OCI-LY3 (cell line): ENCODE measurements at regions not wholly inside any gene's neighbourhood (a gene's known extent, or its start where the extent isn't known, plus 50 kb on each side); places are given as distances from the start of the nearest gene placed in this dataset.

Experiments
- EZH2phosphoT487 ChIP-seq: fragments of 200-600 bp; shearing (Covaris generic); IDR thresholded peaks from 2 replicates; pipeline ENCODE4 v1.6.1; 2018; ENCODE audit warnings: antibody characterized with exemption, mixed run types, low read depth
- TF ChIP-seq, protein P1 (sequence below): fragments of 200-600, 300-600 bp; sonication (generic); IDR thresholded peaks from 2 replicates; pipeline ENCODE4 v1.5.1; 2014; ENCODE audit warnings: antibody characterized with exemption, low read length, low read depth

DNA sequence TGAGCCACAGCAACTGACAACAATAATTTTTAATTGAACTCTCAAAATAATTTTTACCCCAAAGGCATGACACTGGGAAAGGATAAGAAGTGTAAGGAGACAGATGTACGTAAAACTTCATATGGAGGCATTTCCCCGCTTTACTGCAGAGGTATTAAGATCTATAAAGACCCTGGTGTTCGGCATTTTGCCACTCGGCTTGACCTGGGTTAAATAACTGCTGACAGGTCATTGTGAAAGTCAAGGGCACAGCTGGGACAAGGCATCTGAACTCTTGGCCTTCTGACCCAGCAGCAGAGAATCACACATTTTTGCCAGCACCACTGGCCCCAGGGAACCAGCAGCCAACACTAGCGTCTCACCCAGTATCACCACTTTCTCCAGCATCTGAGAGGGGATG is 372.1 kb downstream of the SOX9 start:
- TF ChIP-seq, protein P1, sequence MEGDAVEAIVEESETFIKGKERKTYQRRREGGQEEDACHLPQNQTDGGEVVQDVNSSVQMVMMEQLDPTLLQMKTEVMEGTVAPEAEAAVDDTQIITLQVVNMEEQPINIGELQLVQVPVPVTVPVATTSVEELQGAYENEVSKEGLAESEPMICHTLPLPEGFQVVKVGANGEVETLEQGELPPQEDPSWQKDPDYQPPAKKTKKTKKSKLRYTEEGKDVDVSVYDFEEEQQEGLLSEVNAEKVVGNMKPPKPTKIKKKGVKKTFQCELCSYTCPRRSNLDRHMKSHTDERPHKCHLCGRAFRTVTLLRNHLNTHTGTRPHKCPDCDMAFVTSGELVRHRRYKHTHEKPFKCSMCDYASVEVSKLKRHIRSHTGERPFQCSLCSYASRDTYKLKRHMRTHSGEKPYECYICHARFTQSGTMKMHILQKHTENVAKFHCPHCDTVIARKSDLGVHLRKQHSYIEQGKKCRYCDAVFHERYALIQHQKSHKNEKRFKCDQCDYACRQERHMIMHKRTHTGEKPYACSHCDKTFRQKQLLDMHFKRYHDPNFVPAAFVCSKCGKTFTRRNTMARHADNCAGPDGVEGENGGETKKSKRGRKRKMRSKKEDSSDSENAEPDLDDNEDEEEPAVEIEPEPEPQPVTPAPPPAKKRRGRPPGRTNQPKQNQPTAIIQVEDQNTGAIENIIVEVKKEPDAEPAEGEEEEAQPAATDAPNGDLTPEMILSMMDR = no peak
- no peak for TF ChIP-seq EZH2phosphoT487
